MCF 10A (cell line): ENCODE measurements at regions not wholly inside any gene's neighbourhood (a gene's known extent, or its start where the extent isn't known, plus 50 kb on each side); places are given as distances from the start of the nearest gene placed in this dataset.

Experiments
- BruUV-seq: library from RNA; stranded (reverse); fragments of 400-500 nt; replicated peaks from 2 replicates; lab custom pipeline; 2021; lab: Mats Ljungman, UMichigan
- CTCF ChIA-PET: fragments of 300-600 bp; sonication (Branson Sonifier 250); formaldehyde crosslinking; extraction: SDS; loops from one replicate; lab custom pipeline; 2021; ENCODE audit warnings: antibody characterized with exemption, inconsistent platforms; lab: Yijun Ruan, JAX
- POLR2A ChIA-PET: fragments of 300-600, 350-650 bp; sonication (Branson Sonifier 250); formaldehyde crosslinking; extraction: SDS; loops from one replicate; lab custom pipeline; 2020; ENCODE audit warnings: antibody characterized with exemption, inconsistent platforms; lab: Yijun Ruan, JAX
- DNase-seq: peaks from one replicate; pipeline ENCODE4 v3.0.0-alpha.2; 2018; ENCODE audit not compliant: unreplicated experiment
- H3K27ac Mint-ChIP-seq: one replicate; pipeline ENCODE4 v1.8.0; 2022; ENCODE audit warnings: mild to moderate bottlenecking, low read depth, mixed read lengths; ENCODE audit not compliant: unreplicated experiment
- H3K27me3 Mint-ChIP-seq: one replicate; pipeline ENCODE4 v1.8.0; 2022; ENCODE audit warnings: mixed read lengths; ENCODE audit not compliant: insufficient read depth, unreplicated experiment
- H3K36me3 Mint-ChIP-seq: one replicate; pipeline ENCODE4 v1.8.0; 2022; ENCODE audit warnings: mild to moderate bottlenecking, moderate library complexity, mixed read lengths; ENCODE audit not compliant: insufficient read depth, unreplicated experiment
- H3K4me1 Mint-ChIP-seq: one replicate; pipeline ENCODE4 v1.8.0; 2022; ENCODE audit warnings: mixed read lengths; ENCODE audit not compliant: insufficient read depth, unreplicated experiment
- H3K4me3 Mint-ChIP-seq: one replicate; pipeline ENCODE4 v1.8.0; 2022; ENCODE audit warnings: mild to moderate bottlenecking, moderate library complexity, mixed read lengths; ENCODE audit not compliant: unreplicated experiment
- H3K9me3 Mint-ChIP-seq: one replicate; pipeline ENCODE4 v1.8.0; 2022; ENCODE audit warnings: mixed read lengths; ENCODE audit not compliant: unreplicated experiment
- intact Hi-C: fragments of 100-400 bp; cut with micrococcal nuclease; formaldehyde crosslinking; loops from 2 replicates; pipeline ENCODE4 v1.14.1; 2022
- TF ChIP-seq, protein P1 (sequence below): fragments of 200-600 bp; IDR thresholded peaks from one replicate; pipeline ENCODE4 v1.8.0; 2022; ENCODE audit warnings: antibody characterized with exemption, mild to moderate bottlenecking; ENCODE audit not compliant: unreplicated experiment

DNA sequence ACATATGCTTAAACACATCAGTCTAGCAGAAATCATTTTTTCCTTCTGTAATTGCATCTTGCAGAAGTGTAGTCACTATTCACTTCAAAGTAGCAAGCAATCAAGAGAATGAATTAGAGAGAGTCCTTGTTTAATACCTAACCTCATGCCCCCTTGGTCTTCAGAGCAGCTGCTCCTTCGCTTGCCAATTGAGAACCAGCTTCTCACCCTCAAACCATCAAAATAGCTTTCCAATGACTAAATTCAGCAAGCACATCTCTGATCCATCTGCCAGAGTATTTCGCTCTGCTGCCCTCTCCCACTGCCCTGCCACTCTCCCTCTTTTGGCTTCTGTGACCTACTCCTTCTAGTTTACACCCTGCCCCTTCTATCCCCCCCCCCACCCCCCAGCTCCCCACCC, 120.7 kb upstream of the AGAP1 start:
- intact Hi-C loops = no loop called here
- Mint-ChIP-seq H3K4me1 (peaks cover 2% of the 10 kb centered on the region), H3K27ac (no peak overlapping the region), H3K4me3 (no peak overlapping the region), H3K9me3 (peaks cover under 1% of the 10 kb centered on the region), H3K27me3 (peaks cover 77% of the 10 kb centered on the region), H3K36me3 (no peaks in the 10 kb centered on the region)
- no peak for DNase-seq
- POLR2A ChIA-PET = no interaction called here
- no TSS peak for BruUV-seq
- CTCF ChIA-PET = no interaction called here
- TF ChIP-seq, protein P1, sequence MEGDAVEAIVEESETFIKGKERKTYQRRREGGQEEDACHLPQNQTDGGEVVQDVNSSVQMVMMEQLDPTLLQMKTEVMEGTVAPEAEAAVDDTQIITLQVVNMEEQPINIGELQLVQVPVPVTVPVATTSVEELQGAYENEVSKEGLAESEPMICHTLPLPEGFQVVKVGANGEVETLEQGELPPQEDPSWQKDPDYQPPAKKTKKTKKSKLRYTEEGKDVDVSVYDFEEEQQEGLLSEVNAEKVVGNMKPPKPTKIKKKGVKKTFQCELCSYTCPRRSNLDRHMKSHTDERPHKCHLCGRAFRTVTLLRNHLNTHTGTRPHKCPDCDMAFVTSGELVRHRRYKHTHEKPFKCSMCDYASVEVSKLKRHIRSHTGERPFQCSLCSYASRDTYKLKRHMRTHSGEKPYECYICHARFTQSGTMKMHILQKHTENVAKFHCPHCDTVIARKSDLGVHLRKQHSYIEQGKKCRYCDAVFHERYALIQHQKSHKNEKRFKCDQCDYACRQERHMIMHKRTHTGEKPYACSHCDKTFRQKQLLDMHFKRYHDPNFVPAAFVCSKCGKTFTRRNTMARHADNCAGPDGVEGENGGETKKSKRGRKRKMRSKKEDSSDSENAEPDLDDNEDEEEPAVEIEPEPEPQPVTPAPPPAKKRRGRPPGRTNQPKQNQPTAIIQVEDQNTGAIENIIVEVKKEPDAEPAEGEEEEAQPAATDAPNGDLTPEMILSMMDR = no peak

DNA sequence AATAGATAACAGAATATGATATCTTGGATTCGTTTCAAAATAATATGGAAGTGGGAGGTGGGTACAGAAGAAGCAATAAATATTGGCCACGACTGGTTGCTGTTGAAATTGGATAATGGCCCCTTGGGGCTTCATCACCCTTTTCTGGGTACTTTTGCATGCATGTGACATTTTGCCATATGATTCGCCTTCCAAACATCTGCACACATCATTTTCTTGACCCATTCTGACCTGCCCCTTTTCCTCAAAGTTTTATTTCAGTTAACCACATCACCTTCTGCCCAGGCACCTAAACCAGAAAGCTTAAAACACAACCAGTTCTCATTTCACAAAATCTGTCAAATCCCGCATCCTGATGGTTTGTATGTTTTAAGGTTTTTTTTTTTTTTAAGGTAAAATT, 116.7 kb upstream of the AGAP1 start:
- no TSS peak for BruUV-seq
- DNase-seq = no peak
- peaks cover 7% of the 10 kb centered on the region for H3K4me1 Mint-ChIP-seq
- no peaks in the 10 kb centered on the region for H3K9me3 Mint-ChIP-seq
- H3K27me3 Mint-ChIP-seq = peaks cover 62% of the 10 kb centered on the region
- H3K4me3 Mint-ChIP-seq = no peak overlapping the region
- intact Hi-C loops = no loop called here
- TF ChIP-seq, protein P1 = no peak
- H3K36me3 Mint-ChIP-seq = no peaks in the 10 kb centered on the region
- CTCF ChIA-PET = interaction anchor here (0.7 kb wide), 1 partner anchor 10 kb away, joined by 3 read pairs; no protein-coding TSS in a partner anchor
- POLR2A ChIA-PET = no interaction called here
- H3K27ac Mint-ChIP-seq = no peak overlapping the region

DNA sequence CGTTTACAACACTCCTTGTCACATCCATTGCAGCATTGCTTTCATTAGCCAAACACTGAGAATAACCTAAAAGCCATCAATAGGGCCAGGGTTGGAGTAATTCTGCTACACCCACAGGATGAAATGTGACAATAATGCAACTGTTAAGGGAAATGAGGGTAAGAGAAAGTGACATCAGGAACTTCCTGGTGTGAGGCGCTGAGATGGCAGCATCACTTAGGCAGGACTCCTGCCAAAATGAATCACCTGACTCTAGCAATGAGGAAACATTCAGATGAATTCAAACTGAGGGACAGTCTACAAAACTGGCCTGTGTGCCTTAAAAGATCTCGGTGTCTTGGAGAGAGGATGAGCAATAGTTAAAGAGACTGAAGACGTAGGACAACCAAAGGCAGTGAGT, 115.6 kb upstream of the AGAP1 start:
- TF ChIP-seq, protein P1 = no peak
- intact Hi-C loops = no loop called here
- Mint-ChIP-seq H3K4me3 (no peak overlapping the region), H3K36me3 (no peaks in the 10 kb centered on the region), H3K4me1 (peaks cover 7% of the 10 kb centered on the region), H3K27ac (no peak overlapping the region), H3K27me3 (peaks cover 62% of the 10 kb centered on the region), H3K9me3 (no peaks in the 10 kb centered on the region)
- ChIA-PET CTCF (no interaction called here), POLR2A (no interaction called here)
- BruUV-seq = no TSS peak
- DNase-seq = peak; percentile 45

DNA sequence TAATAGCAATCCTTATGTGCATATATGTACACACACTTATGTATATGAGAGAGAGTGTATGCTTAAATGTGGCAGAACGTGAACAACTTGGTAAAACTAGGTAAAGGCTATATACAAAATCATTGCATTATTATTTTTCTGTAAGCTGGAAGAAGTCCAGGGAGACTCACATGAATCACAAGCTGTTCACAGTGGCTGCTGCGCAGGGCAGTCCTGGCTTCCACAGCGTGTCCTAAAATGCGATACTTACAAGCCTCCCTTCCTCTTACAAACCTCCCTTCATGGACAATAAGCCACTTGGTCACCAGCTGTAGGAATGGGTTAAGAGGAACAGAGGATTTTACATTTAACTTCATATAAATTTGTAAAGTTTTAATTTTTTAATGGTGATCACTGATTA, 114.9 kb upstream of the AGAP1 start:
- BruUV-seq = no TSS peak

More for the DNA sequence above, 114.9 kb upstream of the AGAP1 start:
- Mint-ChIP-seq H3K4me1 (peaks cover 7% of the 10 kb centered on the region), H3K27ac (no peak overlapping the region), H3K9me3 (no peaks in the 10 kb centered on the region), H3K4me3 (no peak overlapping the region), H3K27me3 (peaks cover 57% of the 10 kb centered on the region), H3K36me3 (no peaks in the 10 kb centered on the region)
- DNase-seq = peak; percentile 41
- ChIA-PET CTCF (no interaction called here), POLR2A (no interaction called here)
- TF ChIP-seq, protein P1 = no peak
- intact Hi-C loops = no loop called here
